ENCODE measurements at regions not wholly inside any gene's neighbourhood (a gene's known extent, or its start where the extent isn't known, plus 50 kb on each side); places are given as distances from the start of the nearest gene placed in this dataset.

DNA sequence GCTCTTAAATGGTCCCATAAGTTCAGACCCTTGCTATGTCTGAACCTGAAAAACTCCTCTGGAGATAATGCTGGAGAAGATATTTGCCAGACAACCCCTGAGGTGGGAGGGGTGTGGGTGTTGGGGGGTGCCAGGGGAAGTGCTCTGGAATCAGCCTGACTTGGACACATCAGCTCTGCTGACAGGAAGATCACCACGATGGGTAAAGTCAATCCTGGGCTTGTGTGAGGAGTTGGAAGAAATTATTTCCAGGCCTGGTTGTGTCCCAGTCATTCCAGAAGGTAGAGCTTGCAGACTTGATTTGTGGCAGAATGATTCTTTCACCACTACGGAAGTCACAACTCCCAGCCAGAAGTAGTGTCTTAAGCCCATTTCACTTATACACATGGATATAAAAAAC is 60.3 kb upstream of the UNC5B start:
- no peak overlapping the region for H2AFZ ChIP-seq (ENCODE audit: low read length, unreplicated experiment)
- H3K36me3 ChIP-seq (ENCODE audit: insufficient read depth, low read length) = no peaks in the 10 kb centered on the region
- H3K4me1 ChIP-seq (ENCODE audit: control insufficient read depth, insufficient read depth, low read length, unreplicated experiment) = no peaks in the 10 kb centered on the region
- no peak overlapping the region for H3K27ac ChIP-seq (ENCODE audit: low read depth, low read length)
- H3K4me3 ChIP-seq (ENCODE audit: low read depth, low read length) = no peak overlapping the region
- H3K27me3 ChIP-seq (ENCODE audit: insufficient read depth, low read length) = peaks cover 80% of the 10 kb centered on the region
- no peaks in the 10 kb centered on the region for H3K79me2 ChIP-seq (ENCODE audit: control insufficient read depth, insufficient read depth, low read length, unreplicated experiment)

DNA sequence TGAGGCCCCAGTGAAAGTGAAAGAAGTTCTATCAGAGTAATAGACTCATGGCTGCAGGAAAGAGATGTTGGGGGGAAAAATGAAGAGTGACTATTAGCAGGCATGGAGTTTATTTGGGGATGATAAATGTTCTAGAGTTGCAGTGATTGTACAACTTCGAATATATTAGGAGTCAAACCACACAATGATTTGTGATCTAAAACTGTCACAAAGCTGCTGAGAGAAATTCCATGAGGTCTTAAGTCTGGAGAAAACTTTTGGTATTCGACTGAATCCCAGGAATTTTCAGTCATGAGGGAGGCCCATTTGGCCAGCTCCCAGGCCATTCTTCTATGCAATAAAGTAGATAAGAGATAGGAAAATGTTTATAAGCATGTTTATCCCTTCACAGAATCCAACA is 55.9 kb upstream of the UNC5B start:
- Histone ChIP-seq H3K4me1 (ENCODE audit: control insufficient read depth, insufficient read depth, low read length, unreplicated experiment) (peaks cover 4% of the 10 kb centered on the region), H3K27me3 (ENCODE audit: insufficient read depth, low read length) (peaks cover 56% of the 10 kb centered on the region), H3K27ac (ENCODE audit: low read depth, low read length) (no peak overlapping the region), H3K36me3 (ENCODE audit: insufficient read depth, low read length) (no peaks in the 10 kb centered on the region), H2AFZ (ENCODE audit: low read length, unreplicated experiment) (no peak overlapping the region), H3K79me2 (ENCODE audit: control insufficient read depth, insufficient read depth, low read length, unreplicated experiment) (no peaks in the 10 kb centered on the region), H3K4me3 (ENCODE audit: low read depth, low read length) (no peak overlapping the region)

DNA sequence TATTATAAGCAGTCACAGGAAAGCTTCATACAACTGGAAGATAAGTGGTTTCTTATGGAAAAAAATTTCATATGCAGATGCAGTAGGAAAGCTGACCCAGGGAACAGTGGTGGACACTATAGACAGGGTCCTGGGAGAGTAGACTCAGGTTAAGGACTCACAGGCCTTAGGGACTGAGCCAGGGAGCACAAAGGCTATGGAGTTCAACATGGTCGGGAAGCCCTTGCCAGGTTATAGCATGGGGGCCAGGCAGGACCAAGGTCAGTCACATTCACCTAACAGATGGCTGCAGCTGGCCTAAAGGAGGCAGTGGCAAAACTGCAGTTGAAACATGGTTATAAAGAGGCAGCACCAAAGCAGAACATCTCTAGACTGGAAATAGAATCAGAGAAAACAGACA is 54.9 kb upstream of the UNC5B start:
- Histone ChIP-seq H3K36me3 (ENCODE audit: insufficient read depth, low read length) (no peaks in the 10 kb centered on the region), H3K27me3 (ENCODE audit: insufficient read depth, low read length) (peaks cover 48% of the 10 kb centered on the region), H3K79me2 (ENCODE audit: control insufficient read depth, insufficient read depth, low read length, unreplicated experiment) (no peaks in the 10 kb centered on the region), H2AFZ (ENCODE audit: low read length, unreplicated experiment) (no peak overlapping the region), H3K4me3 (ENCODE audit: low read depth, low read length) (no peak overlapping the region), H3K4me1 (ENCODE audit: control insufficient read depth, insufficient read depth, low read length, unreplicated experiment) (peaks cover 4% of the 10 kb centered on the region), H3K27ac (ENCODE audit: low read depth, low read length) (no peak overlapping the region)

DNA sequence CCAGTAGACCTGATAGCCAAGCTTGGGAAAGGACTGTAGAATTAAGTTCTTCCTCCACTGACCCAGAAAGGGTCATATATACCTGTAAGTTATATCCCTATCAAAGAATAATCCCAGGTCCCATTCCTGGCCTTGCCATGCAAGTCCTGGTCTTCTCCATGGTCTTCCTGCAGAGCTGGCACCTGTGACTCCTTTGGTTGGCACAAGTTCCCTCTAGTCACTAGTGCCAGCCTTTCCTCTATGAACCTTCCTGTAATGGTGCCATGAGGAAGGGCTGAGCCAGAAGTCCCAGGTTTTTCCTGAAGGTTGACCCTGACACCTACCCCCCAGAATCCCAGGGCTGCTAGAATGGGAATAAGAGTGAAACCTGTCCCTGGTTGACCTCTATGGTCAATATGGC is 54.1 kb upstream of the UNC5B start:
- H2AFZ ChIP-seq (ENCODE audit: low read length, unreplicated experiment) = no peak overlapping the region
- no peak overlapping the region for H3K27ac ChIP-seq (ENCODE audit: low read depth, low read length)
- H3K4me1 ChIP-seq (ENCODE audit: control insufficient read depth, insufficient read depth, low read length, unreplicated experiment) = peaks cover 4% of the 10 kb centered on the region
- no peak overlapping the region for H3K4me3 ChIP-seq (ENCODE audit: low read depth, low read length)
- H3K79me2 ChIP-seq (ENCODE audit: control insufficient read depth, insufficient read depth, low read length, unreplicated experiment) = no peaks in the 10 kb centered on the region
- H3K36me3 ChIP-seq (ENCODE audit: insufficient read depth, low read length) = no peaks in the 10 kb centered on the region
- peaks cover 46% of the 10 kb centered on the region for H3K27me3 ChIP-seq (ENCODE audit: insufficient read depth, low read length)

DNA sequence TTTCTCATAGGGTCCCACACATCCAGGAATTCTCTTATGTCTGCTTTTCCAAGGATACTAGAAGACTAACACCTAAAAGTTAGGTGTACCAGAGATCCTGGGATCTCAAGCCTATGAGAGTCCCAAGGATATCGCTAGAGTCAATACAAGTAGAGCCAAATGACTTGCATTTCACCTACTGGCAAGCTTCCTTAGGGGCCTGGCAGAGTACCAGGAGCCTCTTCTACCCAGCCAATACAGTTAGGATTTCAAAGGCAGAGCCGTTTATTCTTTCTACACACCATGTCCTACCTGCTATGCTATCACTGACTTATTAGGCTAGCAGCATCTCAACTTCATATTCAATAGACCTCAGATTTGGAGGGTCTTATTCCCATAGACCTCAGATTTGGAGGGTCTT is 53.5 kb upstream of the UNC5B start:
- Histone ChIP-seq H3K4me1 (ENCODE audit: control insufficient read depth, insufficient read depth, low read length, unreplicated experiment) (peaks cover 4% of the 10 kb centered on the region), H2AFZ (ENCODE audit: low read length, unreplicated experiment) (no peak overlapping the region), H3K27me3 (ENCODE audit: insufficient read depth, low read length) (peaks cover 46% of the 10 kb centered on the region; the same call in 1 of the 2 replicates), H3K4me3 (ENCODE audit: low read depth, low read length) (no peak overlapping the region), H3K79me2 (ENCODE audit: control insufficient read depth, insufficient read depth, low read length, unreplicated experiment) (no peaks in the 10 kb centered on the region), H3K36me3 (ENCODE audit: insufficient read depth, low read length) (no peaks in the 10 kb centered on the region), H3K27ac (ENCODE audit: low read depth, low read length) (no peak overlapping the region)

DNA sequence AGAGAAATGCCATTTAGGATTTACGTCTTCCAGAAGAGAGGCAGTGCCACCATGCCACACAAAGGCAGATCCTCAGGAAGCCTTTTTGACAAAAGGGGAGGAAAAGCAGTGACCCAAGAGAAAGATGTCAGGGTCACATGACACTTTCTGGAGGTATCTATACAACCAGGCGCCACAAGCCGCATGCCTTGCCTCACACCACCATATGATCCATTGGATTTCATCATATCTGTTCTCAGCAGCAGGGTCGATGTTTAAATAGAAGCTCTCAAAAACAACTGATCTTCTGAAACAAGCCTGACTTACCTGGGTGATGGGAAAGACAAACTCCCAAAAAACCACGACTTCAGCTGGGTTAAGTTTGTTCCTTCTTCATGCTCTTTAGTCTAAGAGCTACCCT is 52.5 kb upstream of the UNC5B start:
- no peak overlapping the region for H3K4me3 ChIP-seq (ENCODE audit: low read depth, low read length)
- H3K27me3 ChIP-seq (ENCODE audit: insufficient read depth, low read length) = peaks cover 48% of the 10 kb centered on the region; the same call in 1 of the 2 replicates
- H3K79me2 ChIP-seq (ENCODE audit: control insufficient read depth, insufficient read depth, low read length, unreplicated experiment) = no peaks in the 10 kb centered on the region

DNA sequence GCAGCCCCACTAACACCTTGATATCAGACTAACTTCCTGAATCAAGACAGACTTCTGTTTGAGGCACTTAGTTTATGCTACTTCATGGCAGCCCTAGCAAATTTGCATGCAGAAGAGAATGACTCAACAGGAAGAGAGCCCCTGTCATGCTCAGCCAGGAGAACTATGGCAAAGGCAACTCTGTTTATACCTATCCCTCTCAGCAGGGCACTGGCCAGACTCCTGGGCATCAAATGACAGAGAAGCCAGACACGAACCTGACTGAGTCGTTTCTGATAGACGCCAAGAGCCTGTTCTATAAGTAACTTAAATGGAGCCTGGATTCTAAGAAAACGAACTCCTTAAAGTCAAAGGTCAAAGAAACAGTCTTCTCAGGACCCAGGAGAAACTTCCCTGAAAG is 50.9 kb upstream of the UNC5B start:
- Histone ChIP-seq H3K36me3 (ENCODE audit: insufficient read depth, low read length) (no peaks in the 10 kb centered on the region), H3K27me3 (ENCODE audit: insufficient read depth, low read length) (peaks cover 63% of the 10 kb centered on the region), H2AFZ (ENCODE audit: low read length, unreplicated experiment) (no peak overlapping the region), H3K27ac (ENCODE audit: low read depth, low read length) (no peak overlapping the region), H3K4me3 (ENCODE audit: low read depth, low read length) (no peak overlapping the region), H3K4me1 (ENCODE audit: control insufficient read depth, insufficient read depth, low read length, unreplicated experiment) (peaks cover 4% of the 10 kb centered on the region), H3K79me2 (ENCODE audit: control insufficient read depth, insufficient read depth, low read length, unreplicated experiment) (no peaks in the 10 kb centered on the region)

More for the DNA sequence above, 52.5 kb upstream of the UNC5B start:
- H3K4me1 ChIP-seq (ENCODE audit: control insufficient read depth, insufficient read depth, low read length, unreplicated experiment) = peaks cover 4% of the 10 kb centered on the region
- no peak overlapping the region for H3K27ac ChIP-seq (ENCODE audit: low read depth, low read length)
- no peak overlapping the region for H2AFZ ChIP-seq (ENCODE audit: low read length, unreplicated experiment)
- H3K36me3 ChIP-seq (ENCODE audit: insufficient read depth, low read length) = no peaks in the 10 kb centered on the region

Data from ACC112 (cell line).